Liver (tissue), 8 donors: ENCODE measurements at regions not wholly inside any gene's neighbourhood (a gene's known extent, or its start where the extent isn't known, plus 50 kb on each side); places are given as distances from the start of the nearest gene placed in this dataset.

ENCODE experiments used
- DNase-seq: peaks from one replicate; pipeline ENCODE4 v3.0.0-alpha.2; 2017; ENCODE audit warnings: low spot score
- H3K27ac ChIP-seq, 2 donors: one replicate each; pipeline ENCODE4 v1.7.0; 2013; ENCODE audit warnings: inconsistent platforms in 2 of 2, low read length in 2 of 2, control low read depth in 1 of 2, low read depth in 1 of 2, mild to moderate bottlenecking in 1 of 2
- H3K27me3 ChIP-seq, 4 donors: one replicate each; pipeline versions ENCODE4 v1.6.1 to v1.7.0; 2013; ENCODE audit warnings: low read length in 3 of 4, inconsistent platforms in 1 of 4, mild to moderate bottlenecking in 1 of 4, moderate library complexity in 1 of 4; ENCODE audit not compliant: control insufficient read depth in 4 of 4, insufficient read depth in 4 of 4
- H3K36me3 ChIP-seq, 4 donors: one replicate each; pipeline versions ENCODE4 v1.6.1 to v1.7.0; 2013; ENCODE audit warnings: low read length in 3 of 4, mild to moderate bottlenecking in 3 of 4, low read depth in 1 of 4, moderate library complexity in 1 of 4; ENCODE audit not compliant: control insufficient read depth in 4 of 4, insufficient read depth in 3 of 4
- H3K4me1 ChIP-seq, 4 donors: one replicate each; pipeline versions ENCODE4 v1.6.1 to v1.7.0; 2013; ENCODE audit warnings: low read length in 3 of 4, mild to moderate bottlenecking in 3 of 4, moderate library complexity in 1 of 4; ENCODE audit not compliant: control insufficient read depth in 4 of 4, insufficient read depth in 4 of 4
- H3K4me3 ChIP-seq, 3 donors: one replicate each; pipeline versions ENCODE4 v1.6.1 to v1.7.0; 2013; ENCODE audit warnings: low read length in 3 of 3, control low read depth in 1 of 3, low read depth in 1 of 3, mild to moderate bottlenecking in 1 of 3
- H3K9ac ChIP-seq, 2 donors: one replicate each; pipeline ENCODE4 v1.7.0; 2013; ENCODE audit warnings: low read length in 2 of 2, mild to moderate bottlenecking in 2 of 2, moderate library complexity in 2 of 2, control low read depth in 1 of 2, low read depth in 1 of 2
- H3K9me3 ChIP-seq, 4 donors: one replicate each; pipeline versions ENCODE4 v1.6.1 to v1.7.0; 2013; ENCODE audit warnings: low read length in 3 of 4; ENCODE audit not compliant: control insufficient read depth in 4 of 4
- ATF3 ChIP-seq: IDR thresholded peaks from 2 replicates; pipeline ENCODE4 v1.6.1; 2016; ENCODE audit warnings: antibody characterized with exemption
- EGR1 ChIP-seq, 2 donors: IDR thresholded peaks; 2 replicates each; pipeline ENCODE4 v1.6.1; 2016 to 2018; ENCODE audit warnings: antibody characterized with exemption in 2 of 2, low read depth in 2 of 2
- FOXA1 ChIP-seq: IDR thresholded peaks from 2 replicates; pipeline ENCODE4 v1.6.1; 2016; ENCODE audit warnings: antibody characterized with exemption
- FOXA2 ChIP-seq: IDR thresholded peaks from 2 replicates; pipeline ENCODE4 v1.6.1; 2016; ENCODE audit warnings: antibody characterized with exemption
- HNF4A ChIP-seq, 2 donors: conservative IDR thresholded peaks; 2 replicates each; pipeline ENCODE4 v1.6.1; 2016; ENCODE audit warnings: antibody characterized with exemption in 2 of 2, mild to moderate bottlenecking in 2 of 2
- JUND ChIP-seq, 2 donors: IDR thresholded peaks; 2 replicates each; pipeline ENCODE4 v1.6.1; 2016; ENCODE audit warnings: antibody characterized with exemption in 2 of 2
- NR2F2 ChIP-seq: IDR thresholded peaks from 2 replicates; pipeline ENCODE4 v1.6.1; 2016; ENCODE audit warnings: antibody characterized with exemption
- RAD21 ChIP-seq, 2 donors: IDR thresholded peaks; 2 replicates each; pipeline ENCODE4 v1.6.1; 2016; ENCODE audit warnings: antibody characterized with exemption in 2 of 2, mild to moderate bottlenecking in 2 of 2
- REST ChIP-seq: IDR thresholded peaks from 2 replicates; pipeline ENCODE4 v1.6.1; 2016; ENCODE audit warnings: antibody characterized with exemption, mild to moderate bottlenecking
- RXRA ChIP-seq, 2 donors: IDR thresholded peaks; 2 replicates each; pipeline ENCODE4 v1.6.1; 2017 to 2018; ENCODE audit warnings: antibody characterized with exemption in 2 of 2, mild to moderate bottlenecking in 1 of 2
- SP1 ChIP-seq: IDR thresholded peaks from 2 replicates; pipeline ENCODE4 v1.6.1; 2018; ENCODE audit warnings: antibody characterized with exemption, mild to moderate bottlenecking
- TAF1 ChIP-seq: conservative IDR thresholded peaks from 2 replicates; pipeline ENCODE4 v1.6.1; 2016; ENCODE audit warnings: antibody characterized with exemption, mild to moderate bottlenecking
- YY1 ChIP-seq: IDR thresholded peaks from 2 replicates; pipeline ENCODE4 v1.6.1; 2016; ENCODE audit warnings: antibody characterized with exemption, mild to moderate bottlenecking
- WGBS: extraction: QIAGEN DNeasy Blood & Tissue Kit; methylation state at CpG from one replicate; pipeline ENCODE4 v1.1.7; 2013; 5-methylcytosine and 5-hydroxymethylcytosine counted together
- TF ChIP-seq, protein P1 (sequence below): IDR thresholded peaks from 2 replicates; pipeline ENCODE4 v1.6.1; 2016; ENCODE audit warnings: antibody characterized with exemption
- TF ChIP-seq, protein P2 (sequence below): fragments of 150-350 bp; IDR thresholded peaks from 2 replicates; pipeline ENCODE4 v1.5.1; 2017; ENCODE audit warnings: improper control_type of control experiment, low read depth, low read length; ENCODE audit not compliant: missing input control
- TF ChIP-seq, protein P3 (sequence below): IDR thresholded peaks from 2 replicates; pipeline ENCODE4 v1.6.1; 2016; ENCODE audit warnings: antibody characterized with exemption
- donor health status: healthy.
- donor health status: healthy.
- donor health status: healthy.
- donor health status: healthy.
- donor health status: healthy.

DNA sequence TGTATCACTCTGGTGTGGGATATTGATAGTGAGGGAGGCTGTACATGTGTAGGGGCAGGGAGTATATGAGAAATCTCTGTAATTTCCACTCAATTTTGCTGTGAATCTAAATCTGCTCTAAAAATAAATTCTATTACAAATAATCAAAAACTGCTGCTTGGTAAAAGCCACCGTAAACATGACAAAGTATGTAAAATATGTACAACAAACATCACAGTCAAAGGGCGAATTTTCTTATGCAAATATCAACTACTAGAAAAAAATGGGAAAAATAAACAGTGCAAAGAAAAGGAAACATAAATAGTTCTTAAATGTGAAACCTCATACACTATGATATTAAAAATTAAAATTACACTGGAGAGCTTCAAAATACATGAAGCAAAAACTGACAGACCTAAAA, 105.1 kb upstream of the DCLK2 start:
- DNase-seq = no peak
- H3K27me3 ChIP-seq = peaks cover 0 to 10% (median 0%) of the 10 kb centered on the region in 4 donors
- 75% methylated on average over 2 of the region's 2 CpGs for WGBS
- H3K27ac ChIP-seq = no peak overlapping the region
- H3K4me1 ChIP-seq = no peaks in the 10 kb centered on the region
- no peak overlapping the region for H3K4me3 ChIP-seq
- no peak overlapping the region for H3K9ac ChIP-seq
- no peaks in the 10 kb centered on the region for H3K9me3 ChIP-seq
- TF ChIP-seq RXRA (IDR thresholded peaks at IDR 0.05) = no peak
- TF ChIP-seq SP1 = no peak
- TF ChIP-seq, protein P1, sequence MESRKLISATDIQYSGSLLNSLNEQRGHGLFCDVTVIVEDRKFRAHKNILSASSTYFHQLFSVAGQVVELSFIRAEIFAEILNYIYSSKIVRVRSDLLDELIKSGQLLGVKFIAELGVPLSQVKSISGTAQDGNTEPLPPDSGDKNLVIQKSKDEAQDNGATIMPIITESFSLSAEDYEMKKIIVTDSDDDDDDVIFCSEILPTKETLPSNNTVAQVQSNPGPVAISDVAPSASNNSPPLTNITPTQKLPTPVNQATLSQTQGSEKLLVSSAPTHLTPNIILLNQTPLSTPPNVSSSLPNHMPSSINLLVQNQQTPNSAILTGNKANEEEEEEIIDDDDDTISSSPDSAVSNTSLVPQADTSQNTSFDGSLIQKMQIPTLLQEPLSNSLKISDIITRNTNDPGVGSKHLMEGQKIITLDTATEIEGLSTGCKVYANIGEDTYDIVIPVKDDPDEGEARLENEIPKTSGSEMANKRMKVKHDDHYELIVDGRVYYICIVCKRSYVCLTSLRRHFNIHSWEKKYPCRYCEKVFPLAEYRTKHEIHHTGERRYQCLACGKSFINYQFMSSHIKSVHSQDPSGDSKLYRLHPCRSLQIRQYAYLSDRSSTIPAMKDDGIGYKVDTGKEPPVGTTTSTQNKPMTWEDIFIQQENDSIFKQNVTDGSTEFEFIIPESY = no peak
- TF ChIP-seq TAF1 = no peak
- no peak for TF ChIP-seq NR2F2
- TF ChIP-seq, protein P2, sequence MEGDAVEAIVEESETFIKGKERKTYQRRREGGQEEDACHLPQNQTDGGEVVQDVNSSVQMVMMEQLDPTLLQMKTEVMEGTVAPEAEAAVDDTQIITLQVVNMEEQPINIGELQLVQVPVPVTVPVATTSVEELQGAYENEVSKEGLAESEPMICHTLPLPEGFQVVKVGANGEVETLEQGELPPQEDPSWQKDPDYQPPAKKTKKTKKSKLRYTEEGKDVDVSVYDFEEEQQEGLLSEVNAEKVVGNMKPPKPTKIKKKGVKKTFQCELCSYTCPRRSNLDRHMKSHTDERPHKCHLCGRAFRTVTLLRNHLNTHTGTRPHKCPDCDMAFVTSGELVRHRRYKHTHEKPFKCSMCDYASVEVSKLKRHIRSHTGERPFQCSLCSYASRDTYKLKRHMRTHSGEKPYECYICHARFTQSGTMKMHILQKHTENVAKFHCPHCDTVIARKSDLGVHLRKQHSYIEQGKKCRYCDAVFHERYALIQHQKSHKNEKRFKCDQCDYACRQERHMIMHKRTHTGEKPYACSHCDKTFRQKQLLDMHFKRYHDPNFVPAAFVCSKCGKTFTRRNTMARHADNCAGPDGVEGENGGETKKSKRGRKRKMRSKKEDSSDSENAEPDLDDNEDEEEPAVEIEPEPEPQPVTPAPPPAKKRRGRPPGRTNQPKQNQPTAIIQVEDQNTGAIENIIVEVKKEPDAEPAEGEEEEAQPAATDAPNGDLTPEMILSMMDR = no peak
- TF ChIP-seq REST = no peak
- TF ChIP-seq FOXA2 = no peak
- TF ChIP-seq RAD21 (IDR thresholded peaks at IDR 0.05) = no peak
- TF ChIP-seq FOXA1 = no peak
- no peak for TF ChIP-seq EGR1 (IDR thresholded peaks at IDR 0.05; ENCODE audit: low read depth in 2 of 2)
- TF ChIP-seq JUND (IDR thresholded peaks at IDR 0.05) = no peak
- TF ChIP-seq ATF3 = no peak
- TF ChIP-seq, protein P3, sequence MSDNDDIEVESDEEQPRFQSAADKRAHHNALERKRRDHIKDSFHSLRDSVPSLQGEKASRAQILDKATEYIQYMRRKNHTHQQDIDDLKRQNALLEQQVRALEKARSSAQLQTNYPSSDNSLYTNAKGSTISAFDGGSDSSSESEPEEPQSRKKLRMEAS = no peak
- TF ChIP-seq YY1 = no peak
- no peaks in the 10 kb centered on the region for H3K36me3 ChIP-seq

- Histone ChIP-seq H3K9ac (no peak overlapping the region), H3K9me3 (no peaks in the 10 kb centered on the region), H3K27me3 (no peaks in the 10 kb centered on the region), H3K36me3 (no peaks in the 10 kb centered on the region), H3K27ac (no peak overlapping the region), H3K4me3 (no peak overlapping the region), H3K4me1 (no peaks in the 10 kb centered on the region)
- WGBS = 79% methylated on average over 1 of the region's 1 CpG
- no peak for DNase-seq
- TF ChIP-seq, protein P3 = no peak
- TF ChIP-seq FOXA1 = no peak
- TF ChIP-seq TAF1 = no peak
- TF ChIP-seq EGR1 (IDR thresholded peaks at IDR 0.05; ENCODE audit: low read depth in 2 of 2) = no peak
- no peak for TF ChIP-seq RXRA (IDR thresholded peaks at IDR 0.05)
- no peak for TF ChIP-seq NR2F2
- TF ChIP-seq SP1 = no peak
- TF ChIP-seq RAD21 (IDR thresholded peaks at IDR 0.05) = no peak
- TF ChIP-seq REST = no peak
- TF ChIP-seq, protein P2 = no peak
- no peak for TF ChIP-seq HNF4A (conservative IDR thresholded peaks at IDR 0.05)
Observed at GRCh38 chr4:149975172-149975571, 103.1 kb upstream of the DCLK2 start.
